Pancreas (tissue), 10 donors: ENCODE measurements at regions not wholly inside any gene's neighbourhood (a gene's known extent, or its start where the extent isn't known, plus 50 kb on each side); places are given as distances from the start of the nearest gene placed in this dataset.

Experiments used
- ATAC-seq, 4 donors: fragments of 200-7000 bp; cut with Tn5 transposase; one replicate each; pipeline versions ENCODE4 v1.8.0 to v1.9.1; 2020; ENCODE audit warnings: mild to moderate bottlenecking in 4 of 4, moderate library complexity in 4 of 4
- DNase-seq, 6 donors: peaks; one replicate each; pipeline ENCODE4 v3.0.0-alpha.2; 2020
- FAIRE-seq: peaks from 2 replicates; lab custom pipeline; 2012; peaks lifted over from hg19 to GRCh38; lab: Jason Lieb, UNC
- H3K27ac ChIP-seq, 4 donors: fragments of 200-600 bp; sonication (generic); 1 replicate in 3 of 4; 2 replicates in 1 of 4; pipeline versions ENCODE4 v1.5.0 to v1.8.0; 2020
- H3K27me3 ChIP-seq, 4 donors: fragments of 200-600 bp; one replicate each; pipeline ENCODE4 v1.8.0; 2021
- H3K36me3 ChIP-seq, 3 donors: fragments of 200-600 bp; sonication (generic) in 1 of 3; one replicate each; pipeline versions ENCODE4 v1.5.0 to v1.8.0; 2020 to 2021
- H3K4me1 ChIP-seq, 3 donors: fragments of 200-600 bp; one replicate each; pipeline ENCODE4 v1.8.0; 2021
- H3K4me3 ChIP-seq, 4 donors: fragments of 200-600 bp; sonication (generic) in 2 of 4; one replicate each; pipeline versions ENCODE4 v1.5.0 to v1.8.0; 2020 to 2021
- H3K9me3 ChIP-seq, 4 donors: fragments of 200-600 bp; one replicate each; pipeline ENCODE4 v1.8.0; 2021
- CTCF ChIP-seq, 4 donors: fragments of 200-600 bp; sonication (generic) in 3 of 4; IDR thresholded peaks; one replicate each; pipeline versions ENCODE4 v1.5.0 to v1.8.0; 2021; ENCODE audit warnings: antibody characterized with exemption in 4 of 4
- WGBS, 2 donors: extraction: QIAGEN DNeasy Blood & Tissue Kit; methylation state at CpG; one replicate each; pipeline ENCODE4 v1.1.7; 2013; 5-methylcytosine and 5-hydroxymethylcytosine counted together
- intact Hi-C, 3 donors: fragments of 100-400 bp; cut with DNase I; formaldehyde crosslinking; loops; one replicate each; pipeline versions ENCODE4 v1.11.1 to v1.14.2; 2022
- donor health status: healthy with polysubstance abuse.
- donor health status: DM: no; HTN: no; CAD: no; lungs with moderate emphysema.
- donor health status: DM: no; HTN: no; CAD: no.
- donor health status: control.
- donor health status: control.
- donor health status: Bipolar disorder and iron deficiency.
- donor health status: DM: yes; HTN: yes; CAD: no.
- donor health status: DM: no; HTN: no; CAD: no.
- donor health status: DM: no; HTN: no; CAD: no.
- donor health status: DM: yes; HTN: yes; CAD: no.

DNA sequence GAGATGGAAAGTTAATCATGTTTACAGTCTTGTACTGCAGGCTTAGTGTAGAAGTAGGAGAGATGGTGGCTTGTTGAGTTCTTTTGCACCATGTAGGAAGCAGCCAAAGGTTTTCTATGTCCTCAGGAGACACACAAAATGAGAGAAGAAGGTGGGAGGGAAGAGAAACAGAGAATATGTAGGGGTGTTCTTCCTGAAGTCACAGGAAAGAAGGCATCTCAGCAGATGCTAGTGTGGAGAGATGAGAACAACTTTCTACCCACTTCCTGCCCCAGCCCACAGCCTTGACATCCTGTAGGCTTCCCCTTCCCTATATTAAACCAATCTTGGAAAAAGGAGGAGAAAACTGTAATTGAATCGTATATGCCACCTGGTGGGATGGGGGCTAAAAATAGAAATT, 217.0 kb downstream of the S1PR1 start:
- ATAC-seq: no peak
- no peaks in the 10 kb centered on the region for H3K4me1 ChIP-seq
- no peak overlapping the region for H3K4me3 ChIP-seq
- 66 to 71% methylated on average over 1 of the region's 1 CpG for WGBS, 2 donors
- intact Hi-C loops: no loop called here
- no peak for DNase-seq
- H3K36me3 ChIP-seq: no peaks in the 10 kb centered on the region
- H3K27me3 ChIP-seq: no peaks in the 10 kb centered on the region
- H3K27ac ChIP-seq: no peak overlapping the region
- FAIRE-seq: no peak
- no peak for TF ChIP-seq CTCF (IDR thresholded peaks at IDR 0.05)
- H3K9me3 ChIP-seq: no peaks in the 10 kb centered on the region

DNA sequence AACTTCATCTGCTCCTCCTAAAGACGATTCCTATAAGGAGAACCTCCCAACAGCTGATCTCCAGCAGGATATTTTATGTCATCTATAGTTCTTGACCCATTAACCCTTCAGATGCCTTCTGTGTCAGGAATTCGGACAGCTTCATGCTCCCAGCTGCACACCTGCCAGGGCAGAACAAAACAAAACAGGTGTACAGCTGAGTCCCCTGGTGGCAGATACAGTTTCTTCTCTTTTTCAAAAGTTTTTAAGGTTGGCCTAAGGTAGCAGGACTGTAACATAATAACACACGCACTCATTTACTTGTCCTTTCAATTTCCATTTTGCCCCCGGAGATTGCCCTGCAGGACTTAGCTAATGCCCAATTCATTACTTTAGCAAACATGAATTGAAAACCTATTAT, 218.3 kb downstream of the S1PR1 start:
- H3K9me3 ChIP-seq: no peaks in the 10 kb centered on the region
- intact Hi-C loops: no loop called here
- no peak overlapping the region for H3K4me3 ChIP-seq
- ATAC-seq (no peak), FAIRE-seq (no peak), DNase-seq (no peak)
- no peak overlapping the region for H3K27ac ChIP-seq
- H3K27me3 ChIP-seq: no peaks in the 10 kb centered on the region
- H3K36me3 ChIP-seq: no peaks in the 10 kb centered on the region
- WGBS, 2 donors: 41 to 45% methylated on average over 4 of the region's 4 CpGs
- H3K4me1 ChIP-seq: no peaks in the 10 kb centered on the region
- no peak for TF ChIP-seq CTCF (IDR thresholded peaks at IDR 0.05)

GRCh38 chr1:101460739-101461138, 223.9 kb downstream of the S1PR1 start:
- Histone ChIP-seq H3K27ac (no peak overlapping the region), H3K36me3 (no peaks in the 10 kb centered on the region), H3K4me3 (no peak overlapping the region), H3K27me3 (no peaks in the 10 kb centered on the region), H3K4me1 (no peaks in the 10 kb centered on the region), H3K9me3 (no peaks in the 10 kb centered on the region)
- FAIRE-seq (no peak), DNase-seq (no peak), ATAC-seq (no peak)
- intact Hi-C loops: no loop called here
- no peak for TF ChIP-seq CTCF (IDR thresholded peaks at IDR 0.05)

- no peak for FAIRE-seq
- no peak for ATAC-seq
- no peaks in the 10 kb centered on the region for H3K36me3 ChIP-seq
- intact Hi-C loops: no loop called here
- no peak overlapping the region for H3K4me3 ChIP-seq
- DNase-seq: no peak
- no peaks in the 10 kb centered on the region for H3K9me3 ChIP-seq
- H3K27me3 ChIP-seq: no peaks in the 10 kb centered on the region
- TF ChIP-seq CTCF (IDR thresholded peaks at IDR 0.05): no peak
- H3K4me1 ChIP-seq: no peaks in the 10 kb centered on the region
- H3K27ac ChIP-seq: no peak overlapping the region
- 45 to 50% methylated on average over 1 of the region's 1 CpG for WGBS, 2 donors
Measured at GRCh38 chr1:101463195-101463594, 226.4 kb downstream of the S1PR1 start.

GRCh38 chr1:101465941-101466340, 229.1 kb downstream of the S1PR1 start:
- 87 to 90% methylated on average over 2 of the region's 2 CpGs for WGBS, 2 donors
- no peaks in the 10 kb centered on the region for H3K36me3 ChIP-seq
- ATAC-seq (no peak), DNase-seq (no peak), FAIRE-seq (no peak)
- H3K27me3 ChIP-seq: no peaks in the 10 kb centered on the region
- TF ChIP-seq CTCF (IDR thresholded peaks at IDR 0.05): no peak
- H3K9me3 ChIP-seq: no peaks in the 10 kb centered on the region
- no peak overlapping the region for H3K27ac ChIP-seq
- intact Hi-C loops: no loop called here
- H3K4me3 ChIP-seq: no peak overlapping the region
- no peaks in the 10 kb centered on the region for H3K4me1 ChIP-seq
